WERI-Rb-1 (cell line): ENCODE measurements at regions not wholly inside any gene's neighbourhood (a gene's known extent, or its start where the extent isn't known, plus 50 kb on each side); places are given as distances from the start of the nearest gene placed in this dataset.

Source experiments
- DNase-seq: peaks from one replicate; pipeline ENCODE4 v3.0.0-alpha.2; 2020
- H3K27ac ChIP-seq: fragments of 250-450 bp; sonication (Bioruptor Pico); 2 replicates; pipeline ENCODE4 v1.5.1; 2020; ENCODE audit warnings: mild to moderate bottlenecking, moderate library complexity
- H3K27me3 ChIP-seq: fragments of 250-450 bp; sonication (Bioruptor Pico); 2 replicates; pipeline ENCODE4 v1.5.1; 2021; ENCODE audit warnings: mild to moderate bottlenecking, low read depth, moderate library complexity; ENCODE audit not compliant: insufficient read depth, severe bottlenecking
- H3K36me3 ChIP-seq: fragments of 250-450 bp; sonication (Bioruptor Pico); 2 replicates; pipeline ENCODE4 v1.5.1; 2020; ENCODE audit warnings: mild to moderate bottlenecking, moderate library complexity
- H3K4me3 ChIP-seq: 2 replicates; pipeline ENCODE4 v1.5.1; 2011; ENCODE audit warnings: low read depth, mild to moderate bottlenecking, control low read depth, low read length
- H3K9me3 ChIP-seq: fragments of 250-450 bp; sonication (Bioruptor Pico); 2 replicates; pipeline ENCODE4 v1.5.1; 2021; ENCODE audit warnings: mild to moderate bottlenecking, moderate library complexity; ENCODE audit not compliant: severe bottlenecking
- CTCF ChIP-seq: IDR thresholded peaks from 2 replicates; pipeline ENCODE4 v1.5.1; 2011; ENCODE audit warnings: low read depth, mild to moderate bottlenecking, control low read depth, inconsistent platforms, low read length

GRCh38 chr3:127068111-127068810, 85.3 kb downstream of the PLXNA1 start:
- no peak for DNase-seq
- no peak for TF ChIP-seq CTCF
- Histone ChIP-seq H3K27me3 (no peaks in the 10 kb centered on the region), H3K4me3 (no peak overlapping the region), H3K36me3 (no peaks in the 10 kb centered on the region), H3K9me3 (no peaks in the 10 kb centered on the region), H3K27ac (no peak overlapping the region)

GRCh38 chr3:127068871-127069270, 86.0 kb downstream of the PLXNA1 start:
- no peak for TF ChIP-seq CTCF
- Histone ChIP-seq H3K36me3 (no peaks in the 10 kb centered on the region), H3K27me3 (no peaks in the 10 kb centered on the region), H3K4me3 (no peak overlapping the region), H3K27ac (no peak overlapping the region), H3K9me3 (no peaks in the 10 kb centered on the region)
- DNase-seq: no peak

GRCh38 chr3:127069814-127070440, 87.0 kb downstream of the PLXNA1 start:
- no peak for TF ChIP-seq CTCF
- H3K27me3 ChIP-seq: no peaks in the 10 kb centered on the region
- H3K27ac ChIP-seq: no peak overlapping the region
- DNase-seq: no peak
- no peak overlapping the region for H3K4me3 ChIP-seq
- no peaks in the 10 kb centered on the region for H3K36me3 ChIP-seq
- H3K9me3 ChIP-seq: no peaks in the 10 kb centered on the region

DNA sequence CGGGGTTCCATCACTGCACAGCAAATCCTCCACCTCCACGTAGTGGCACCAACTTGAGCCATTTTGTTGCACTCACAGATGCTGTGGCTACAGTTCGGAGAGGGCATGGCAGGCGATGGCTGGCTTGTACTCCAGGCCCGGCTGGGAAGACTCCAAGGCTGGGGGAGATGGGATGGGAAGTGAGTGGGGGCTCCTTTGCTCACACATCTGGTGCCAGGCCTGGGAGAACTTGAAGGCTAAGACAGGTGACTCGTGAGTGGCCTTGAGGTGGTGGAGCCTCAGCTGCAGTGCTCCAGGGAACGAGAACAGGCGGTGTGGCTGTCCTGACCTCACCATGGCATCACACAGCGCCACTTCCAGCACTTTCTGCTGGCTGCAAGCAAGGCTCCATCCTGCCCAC, 87.9 kb downstream of the PLXNA1 start:
- Histone ChIP-seq H3K9me3 (no peaks in the 10 kb centered on the region), H3K27me3 (no peaks in the 10 kb centered on the region), H3K4me3 (no peak overlapping the region), H3K36me3 (no peaks in the 10 kb centered on the region), H3K27ac (no peak overlapping the region)
- DNase-seq: no peak
- TF ChIP-seq CTCF: no peak

DNA sequence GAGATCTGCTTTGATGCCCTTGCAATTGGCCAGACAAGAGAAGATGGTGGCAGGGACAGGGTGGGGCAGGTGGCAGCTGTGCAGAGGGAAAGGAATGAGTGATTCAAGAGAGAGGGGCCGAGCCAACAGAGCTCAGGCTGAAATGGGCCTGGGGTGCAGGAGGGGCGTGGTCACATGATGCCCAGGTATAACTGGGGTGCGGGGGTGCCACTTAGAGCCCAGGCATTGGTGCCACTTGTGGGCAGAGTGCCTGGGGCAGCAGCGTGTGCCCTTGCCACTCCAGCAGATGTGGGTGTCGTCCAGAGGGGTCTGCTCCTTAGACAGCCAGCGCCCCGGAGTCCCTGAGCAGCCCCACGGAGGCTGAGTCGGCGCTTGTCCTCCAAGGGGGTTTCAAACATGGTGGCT, 88.7 kb downstream of the PLXNA1 start:
- TF ChIP-seq CTCF: no peak
- H3K27ac ChIP-seq: no peak overlapping the region
- no peaks in the 10 kb centered on the region for H3K36me3 ChIP-seq
- no peak for DNase-seq
- no peak overlapping the region for H3K4me3 ChIP-seq
- H3K27me3 ChIP-seq: no peaks in the 10 kb centered on the region
- H3K9me3 ChIP-seq: no peaks in the 10 kb centered on the region
